Endothelial cell of umbilical vein (primary cell): ENCODE measurements at regions not wholly inside any gene's neighbourhood (a gene's known extent, or its start where the extent isn't known, plus 50 kb on each side); places are given as distances from the start of the nearest gene placed in this dataset.

Experiments used
- BruUV-seq: library from RNA; stranded (reverse); fragments of 400-500 nt; replicated peaks from 2 replicates; lab custom pipeline; 2021; lab: Mats Ljungman, UMichigan
- CTCF ChIA-PET: fragments of 300-600, 350-600 bp; sonication (Branson Sonifier 250); formaldehyde crosslinking; loops from one replicate; lab custom pipeline; 2021; ENCODE audit warnings: antibody characterized with exemption, inconsistent platforms; lab: Charles Lee
- POLR2A ChIA-PET: fragments of 300-600, 350-600 bp; sonication (Branson Sonifier 250); formaldehyde crosslinking; loops from one replicate; lab custom pipeline; 2021; ENCODE audit warnings: antibody characterized with exemption, inconsistent platforms; lab: Charles Lee
- DNase-seq: peaks from one replicate; pipeline ENCODE4 v3.0.0-alpha.2; 2011; ENCODE audit warnings: low read depth, low spot score
- FAIRE-seq: peaks from 2 replicates; lab custom pipeline; 2011; peaks lifted over from hg19 to GRCh38; lab: Jason Lieb, UNC
- H2AFZ ChIP-seq: 2 replicates; pipeline ENCODE4 v1.6.0; 2012; ENCODE audit warnings: low read depth, low read length, control low read depth, inconsistent platforms
- H3K27ac ChIP-seq: 2 replicates; pipeline ENCODE4 v1.5.1; 2011; ENCODE audit warnings: low read depth, mild to moderate bottlenecking, control low read depth, low read length, moderate library complexity; ENCODE audit not compliant: insufficient read depth
- H3K27me3 ChIP-seq, 2 experiments: 2 replicates each; pipeline versions ENCODE4 v1.6.0 to v1.6.1; 2011; ENCODE audit warnings: low read length in 2 of 2, mixed read lengths in 1 of 2; ENCODE audit not compliant: control insufficient read depth in 2 of 2, insufficient read depth in 2 of 2
- H3K36me3 ChIP-seq, 2 experiments: 2 replicates in 1 of 2; 3 replicates in 1 of 2; pipeline ENCODE4 v1.5.1; 2011; ENCODE audit warnings: low read length in 2 of 2, mild to moderate bottlenecking in 1 of 2, moderate library complexity in 1 of 2; ENCODE audit not compliant: control insufficient read depth in 2 of 2, insufficient read depth in 2 of 2; ENCODE audit errors: extremely low read depth in 1 of 2
- H3K4me1 ChIP-seq: 3 replicates; pipeline ENCODE4 v1.5.1; 2011; ENCODE audit warnings: mild to moderate bottlenecking, low read length; ENCODE audit not compliant: control insufficient read depth, insufficient read depth; ENCODE audit errors: extremely low read depth
- H3K4me2 ChIP-seq: 2 replicates; pipeline ENCODE4 v1.6.1; 2011; ENCODE audit warnings: low read length, control low read depth, mixed read lengths; ENCODE audit not compliant: insufficient read depth
- H3K4me3 ChIP-seq, 3 experiments: fragments of 200-600 bp in 1 of 3; sonication (generic), shearing (Covaris generic) in 1 of 3; replicated peaks in 1 of 3; 2 replicates each; pipeline ENCODE4 v1.5.1; 2011 to 2016; ENCODE audit warnings: control low read depth in 3 of 3, low read length in 3 of 3, mild to moderate bottlenecking in 2 of 3, inconsistent platforms in 1 of 3, low read depth in 1 of 3, moderate library complexity in 1 of 3; ENCODE audit not compliant: insufficient read depth in 1 of 3
- H3K79me2 ChIP-seq: 2 replicates; pipeline ENCODE4 v1.6.0; 2012; ENCODE audit warnings: low read length, inconsistent platforms; ENCODE audit not compliant: control insufficient read depth, insufficient read depth
- H3K9ac ChIP-seq: replicated peaks from 2 replicates; pipeline ENCODE3; 2011; ENCODE audit warnings: low read length, control low read depth; ENCODE audit not compliant: insufficient read depth; ENCODE audit errors: extremely low read depth
- H3K9me1 ChIP-seq: replicated peaks from 3 replicates; pipeline ENCODE4 v1.6.0; 2011; ENCODE audit warnings: mild to moderate bottlenecking, low read length; ENCODE audit not compliant: control insufficient read depth, insufficient read depth; ENCODE audit errors: extremely low read depth
- H3K9me3 ChIP-seq: replicated peaks from 2 replicates; pipeline ENCODE4 v1.5.1; 2012; ENCODE audit warnings: low read length, inconsistent platforms; ENCODE audit not compliant: control insufficient read depth, insufficient read depth
- H4K20me1 ChIP-seq: replicated peaks from 2 replicates; pipeline ENCODE3; 2011; ENCODE audit warnings: mild to moderate bottlenecking, low read length; ENCODE audit not compliant: control insufficient read depth, insufficient read depth; ENCODE audit errors: extremely low read depth
- CTCF ChIP-seq, 2 donors: IDR thresholded peaks; 1 replicate in 1 of 2; 2 replicates in 1 of 2; pipeline ENCODE4 v1.5.1; 2011; ENCODE audit warnings: low read length in 2 of 2, mild to moderate bottlenecking in 2 of 2, moderate library complexity in 2 of 2, control low read depth in 1 of 2, inconsistent platforms in 1 of 2, low read depth in 1 of 2; ENCODE audit not compliant: insufficient read depth in 1 of 2; ENCODE audit errors: extremely low read depth in 1 of 2
- EZH2 ChIP-seq: IDR thresholded peaks from 2 replicates; pipeline ENCODE4 v1.6.1; 2012; ENCODE audit warnings: borderline replicate concordance, low read depth, mild to moderate bottlenecking, moderate library complexity, low read length, inconsistent platforms; ENCODE audit not compliant: severe bottlenecking
- FOS ChIP-seq: IDR thresholded peaks from 2 replicates; pipeline ENCODE4 v1.6.1; 2011; ENCODE audit warnings: mild to moderate bottlenecking, low read length, moderate library complexity, borderline replicate concordance; ENCODE audit not compliant: insufficient read depth
- GATA2 ChIP-seq: IDR thresholded peaks from 2 replicates; pipeline ENCODE4 v1.7.0; 2011; ENCODE audit warnings: low read depth, mild to moderate bottlenecking, moderate library complexity, mixed read lengths, low read length; ENCODE audit not compliant: insufficient read length, insufficient read depth
- JUN ChIP-seq: IDR thresholded peaks from 2 replicates; pipeline ENCODE4 v1.6.1; 2011; ENCODE audit warnings: borderline replicate concordance, low read depth; ENCODE audit not compliant: insufficient read length, insufficient read depth
- MAX ChIP-seq: IDR thresholded peaks from 2 replicates; pipeline ENCODE4 v1.6.1; 2011; ENCODE audit not compliant: insufficient read depth, insufficient read length
- MYC ChIP-seq: IDR thresholded peaks from one replicate; pipeline ENCODE4 v1.6.1; 2011; ENCODE audit warnings: mild to moderate bottlenecking, low read depth, low read length
- POLR2A ChIP-seq: IDR thresholded peaks from 2 replicates; pipeline ENCODE4 v1.6.1; 2012; ENCODE audit warnings: low read depth, mild to moderate bottlenecking, control low read depth, low read length
- POLR2AphosphoS5 ChIP-seq: IDR thresholded peaks from 2 replicates; pipeline ENCODE4 v1.6.1; 2012; ENCODE audit warnings: low read depth, mild to moderate bottlenecking, control low read depth, low read length, moderate library complexity; ENCODE audit not compliant: insufficient read depth
- dilution Hi-C: fragments of 300-500 bp; cut with MboI; formaldehyde crosslinking; loops from one replicate; pipeline ENCODE4 v1.15.0; 2019; ENCODE audit warnings: low sequenced_read_pairs; ENCODE audit not compliant: extremely low pct_ligation_motif_present
- intact Hi-C: fragments of 100-400 bp; cut with micrococcal nuclease; formaldehyde crosslinking; loops from one replicate; pipeline ENCODE4 v1.10.0; 2022

- BruUV-seq = no TSS peak
- H3K9me1 ChIP-seq = no peaks in the 10 kb centered on the region
- intact Hi-C loops = no loop called here
- H3K4me3 ChIP-seq = no peak overlapping the region
- no peak overlapping the region for H3K9ac ChIP-seq
- no peak overlapping the region for H2AFZ ChIP-seq
- ChIA-PET CTCF (interaction anchor here (3.0 kb wide), 1 partner anchor 22 kb away, joined by 19 read pairs; no protein-coding TSS in a partner anchor), POLR2A (no interaction called here)
- H3K27me3 ChIP-seq = peaks cover 0 to 13% of the 10 kb centered on the region in 2 experiments
- dilution Hi-C loops = no loop called here
- TF ChIP-seq EZH2 (no peak), JUN (no peak), POLR2AphosphoS5 (no peak)
- H3K79me2 ChIP-seq = no peaks in the 10 kb centered on the region
- no peak for FAIRE-seq
- DNase-seq = no peak
- H3K9me3 ChIP-seq = no peaks in the 10 kb centered on the region
- no peaks in the 10 kb centered on the region for H3K36me3 ChIP-seq
- no peak overlapping the region for H3K4me2 ChIP-seq
- H4K20me1 ChIP-seq = no peaks in the 10 kb centered on the region
- no peak overlapping the region for H3K27ac ChIP-seq
- no peaks in the 10 kb centered on the region for H3K4me1 ChIP-seq
These were observed 102.0 kb upstream of the LSM6 start for GRCh38 chr4:146073517-146073916.

- Histone ChIP-seq H3K27me3 (peaks cover 0 to 13% of the 10 kb centered on the region in 2 experiments), H3K4me2 (no peak overlapping the region), H4K20me1 (no peaks in the 10 kb centered on the region), H3K79me2 (no peaks in the 10 kb centered on the region), H3K9ac (no peak overlapping the region), H3K36me3 (no peaks in the 10 kb centered on the region), H2AFZ (no peak overlapping the region), H3K9me1 (no peaks in the 10 kb centered on the region), H3K27ac (no peak overlapping the region), H3K9me3 (no peaks in the 10 kb centered on the region), H3K4me3 (no peak overlapping the region), H3K4me1 (no peaks in the 10 kb centered on the region)
- ChIA-PET POLR2A (no interaction called here), CTCF (interaction anchor here (3.0 kb wide), 1 partner anchor 23 kb away, joined by 19 read pairs; no protein-coding TSS in a partner anchor)
- DNase-seq (no peak), FAIRE-seq (no peak)
- dilution Hi-C loops = no loop called here
- no TSS peak for BruUV-seq
- intact Hi-C loops = no loop called here
- TF ChIP-seq FOS = no peak
- TF ChIP-seq POLR2A = no peak
- no peak for TF ChIP-seq GATA2
- TF ChIP-seq JUN = no peak
- no peak for TF ChIP-seq EZH2
- TF ChIP-seq MAX = no peak
- no peak for TF ChIP-seq MYC
- no peak for TF ChIP-seq POLR2AphosphoS5
- TF ChIP-seq CTCF (IDR thresholded peaks at IDR 0.05; ENCODE audit: extremely low read depth in 1 of 2, insufficient read depth in 1 of 2, low read depth in 1 of 2, low read length in 2 of 2) = no peak
These were observed 103.1 kb upstream of the LSM6 start for GRCh38 chr4:146072376-146072775.
